ENCODE measurements at regions not wholly inside any gene's neighbourhood (a gene's known extent, or its start where the extent isn't known, plus 50 kb on each side); places are given as distances from the start of the nearest gene placed in this dataset.

DNA sequence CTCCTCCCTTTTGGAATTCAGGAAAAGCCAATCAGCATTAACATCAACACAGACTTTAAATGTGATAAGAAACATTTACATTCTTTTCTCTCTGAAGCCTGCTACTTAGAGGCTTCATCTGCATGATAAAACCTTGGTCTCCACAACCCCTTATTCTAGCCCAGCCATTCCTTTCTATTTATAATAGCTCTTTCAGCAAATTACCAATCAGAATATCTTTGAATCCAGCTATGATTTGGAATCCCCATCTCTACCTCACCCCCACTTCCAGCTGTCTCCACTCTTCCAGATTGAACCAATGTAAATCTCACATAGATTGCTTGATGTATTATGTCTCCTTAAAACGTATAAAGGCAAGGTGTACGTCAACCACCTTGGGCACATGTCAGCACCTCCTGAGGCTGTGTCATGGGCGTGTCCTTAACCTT is 139.7 kb downstream of the TUSC7 start:
- DNase-seq: no peak

DNA sequence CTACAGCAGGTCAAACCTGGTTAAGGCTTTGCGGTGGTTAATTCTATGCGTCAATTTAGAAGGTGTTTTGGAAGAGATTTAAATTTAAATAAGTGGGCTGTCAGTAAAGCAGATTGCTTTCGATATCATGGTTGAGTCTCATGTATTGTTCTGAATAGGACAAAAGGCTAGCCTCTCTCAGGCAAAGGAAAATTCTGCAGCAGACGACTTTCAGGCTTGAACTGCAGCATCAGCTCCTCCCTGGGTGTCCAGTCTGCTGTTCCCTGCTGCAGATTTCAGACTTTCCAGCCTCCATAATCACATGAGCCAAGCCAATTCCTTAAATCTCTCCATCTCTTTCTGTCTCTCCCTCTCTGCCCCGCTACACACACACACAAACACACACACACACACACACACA is 143.2 kb downstream of the TUSC7 start:
- no peak for DNase-seq

DNA sequence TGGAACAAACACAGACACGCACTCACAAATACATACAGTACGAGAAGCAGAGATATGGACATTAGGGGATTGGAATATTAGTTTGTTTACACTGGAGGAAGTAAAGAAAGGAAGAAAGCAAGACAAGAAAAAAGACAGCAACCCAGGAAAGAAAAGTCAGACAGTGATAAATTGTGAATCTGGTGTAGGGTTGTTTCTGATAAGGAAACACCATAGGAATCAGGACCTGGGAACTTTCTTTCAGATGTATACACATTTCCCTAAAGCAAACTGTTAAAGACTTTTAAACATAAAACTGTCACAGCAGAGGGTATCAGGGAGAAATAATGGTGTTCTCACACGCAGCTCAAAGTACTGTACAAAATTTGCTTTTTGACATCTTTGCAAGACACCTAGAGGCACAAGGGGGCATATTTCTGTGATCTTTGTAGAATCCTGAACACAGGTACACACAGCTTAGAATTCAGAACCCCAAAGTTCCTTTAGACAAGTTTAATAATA is 153.7 kb downstream of the TUSC7 start:
- no peak for DNase-seq

DNA sequence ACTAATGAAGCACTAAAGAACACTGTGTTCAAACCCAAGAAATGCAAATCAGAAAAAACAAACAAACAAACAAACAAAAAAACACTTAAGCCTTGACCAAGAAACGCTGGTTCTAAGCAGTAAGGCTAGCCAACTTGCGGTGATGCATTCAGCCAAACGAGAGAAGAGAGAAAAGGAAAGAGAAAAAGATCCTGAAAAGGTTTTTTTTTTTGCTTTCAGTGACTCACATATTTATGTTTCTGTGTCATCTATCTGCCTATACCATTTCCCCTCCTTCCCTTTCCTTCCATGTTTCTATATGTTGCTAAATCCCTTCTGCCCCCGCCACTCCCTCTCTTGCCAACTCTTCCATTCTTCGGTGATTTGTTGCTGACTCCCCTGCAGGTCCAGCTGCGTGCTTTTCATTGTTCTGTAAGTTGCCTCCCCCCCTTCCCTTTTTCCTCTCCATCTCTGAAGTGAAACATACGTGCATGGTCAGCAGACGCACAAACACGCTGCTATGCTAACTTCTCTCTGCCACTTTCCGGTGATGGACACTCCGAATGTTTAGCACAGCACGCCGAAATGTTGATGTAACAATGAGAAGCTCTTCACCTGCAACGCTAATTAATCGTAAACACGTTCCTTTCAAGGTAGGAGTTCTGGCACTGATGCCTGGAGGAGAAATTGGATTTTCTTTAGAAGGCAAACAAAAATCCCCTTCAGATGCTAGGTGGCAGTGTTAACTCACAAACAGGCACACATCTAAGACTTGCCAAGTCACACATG is 154.4 kb downstream of the TUSC7 start:
- DNase-seq: no peak

DNA sequence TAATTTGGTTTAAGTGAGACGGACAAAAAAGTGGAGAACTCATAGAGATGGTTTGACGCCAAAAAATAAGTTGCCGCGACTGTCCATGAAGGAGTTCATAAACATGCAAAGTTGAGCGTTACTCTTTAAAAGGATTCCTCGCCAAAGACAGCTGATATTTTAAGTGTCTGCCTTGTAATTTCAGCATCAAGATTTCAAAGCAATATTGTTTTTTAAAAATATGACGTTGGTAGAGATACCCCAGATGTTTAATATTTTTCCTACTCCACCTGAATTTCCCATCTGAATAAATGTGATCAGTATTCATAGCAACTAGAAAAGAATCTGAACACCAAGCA is 155.0 kb downstream of the TUSC7 start:
- no peak for DNase-seq

DNA sequence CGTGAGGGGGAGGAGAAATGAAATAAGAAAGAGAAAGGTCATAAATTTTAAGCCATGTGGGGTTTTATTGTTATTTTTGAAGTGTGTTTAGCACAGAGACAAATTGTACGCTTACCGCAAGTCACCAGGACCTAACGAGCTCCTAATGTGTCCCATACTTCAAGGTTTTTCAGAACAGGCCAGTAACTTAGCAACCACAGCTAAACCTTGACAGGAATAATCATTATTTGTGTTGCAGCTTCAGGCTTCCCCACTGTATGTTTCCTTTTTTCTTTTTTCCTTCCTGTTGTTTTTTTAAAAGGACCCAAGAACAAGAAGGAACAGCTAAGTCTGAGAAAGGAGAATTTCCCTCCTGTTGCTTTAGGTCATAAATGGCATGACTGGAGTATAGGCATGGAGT is 160.8 kb downstream of the TUSC7 start:
- DNase-seq: no peak

DNA sequence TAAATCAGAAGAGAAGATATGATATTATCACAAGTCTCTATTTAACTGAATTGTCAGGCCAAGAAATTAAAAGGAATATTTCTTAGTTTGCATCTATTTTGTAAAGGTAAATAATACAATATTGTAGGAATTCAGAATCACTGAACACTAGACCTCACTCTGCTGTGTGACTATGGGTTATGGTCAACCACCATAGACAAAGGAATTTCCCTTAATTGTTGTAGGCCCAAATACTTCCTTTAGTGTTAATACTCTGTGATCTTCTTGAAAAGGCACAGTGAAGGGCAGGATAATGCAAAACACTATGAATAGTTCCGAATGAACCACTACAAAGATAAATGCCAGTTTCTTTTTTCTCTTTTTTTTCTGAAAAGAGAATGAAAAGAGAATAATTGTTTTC is 162.3 kb downstream of the TUSC7 start:
- no peak for DNase-seq

DNA sequence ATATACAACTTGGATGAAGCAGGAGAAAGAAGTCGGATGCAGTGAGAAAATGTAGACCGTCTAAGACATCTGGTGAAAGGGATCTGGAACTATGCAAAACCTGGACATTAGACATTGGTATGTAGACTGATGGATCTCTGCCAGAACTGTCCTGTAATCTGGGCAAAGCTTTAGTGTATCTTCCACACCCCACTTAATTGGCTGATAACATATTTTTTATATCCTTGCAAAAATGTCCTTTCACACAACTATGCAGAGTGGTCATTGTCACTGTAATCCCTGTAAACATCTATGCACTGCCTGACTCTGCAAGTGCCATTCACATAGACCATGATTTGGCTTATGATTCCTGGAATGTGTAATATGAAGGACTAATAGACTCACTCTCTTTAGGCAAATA is 163.1 kb downstream of the TUSC7 start:
- DNase-seq: no peak

DNA sequence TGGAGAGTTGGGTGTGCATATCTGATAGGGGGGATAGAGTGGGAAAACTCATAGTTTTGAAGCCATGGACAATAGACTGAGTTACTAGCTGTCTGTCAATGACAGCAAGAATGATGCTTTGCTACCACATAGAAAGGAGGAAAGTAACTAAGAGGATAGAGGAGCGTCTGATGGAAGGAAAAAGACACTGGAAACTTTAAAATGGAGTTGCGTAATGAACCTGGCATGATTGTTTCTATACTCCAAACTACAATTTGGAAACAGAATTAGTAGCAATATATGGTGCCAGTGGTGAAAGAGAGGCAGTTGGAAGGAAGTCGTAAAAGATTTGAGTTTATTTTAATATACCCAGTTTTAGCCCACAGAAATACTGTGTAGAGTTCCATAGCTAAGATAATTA is 163.6 kb downstream of the TUSC7 start:
- no peak for DNase-seq

DNA sequence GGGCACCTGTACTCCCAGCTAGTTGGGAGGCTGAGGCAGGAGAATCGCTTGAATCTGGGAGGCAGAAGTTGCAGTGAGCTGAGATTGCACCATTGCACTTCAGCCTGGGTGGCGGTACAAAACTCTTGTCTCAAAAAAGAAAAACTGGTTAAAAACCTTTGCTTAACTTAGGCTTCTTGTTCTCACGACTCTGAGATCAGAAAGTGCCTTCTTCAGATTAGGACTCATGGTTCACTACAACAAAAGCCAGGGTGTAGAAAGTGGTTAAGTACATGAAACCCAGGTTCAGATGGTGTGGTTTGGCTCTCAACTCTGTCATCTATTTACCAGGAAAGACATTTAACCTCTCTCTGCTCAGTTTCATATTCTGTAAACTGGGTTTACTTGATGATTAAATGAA is 168.4 kb downstream of the TUSC7 start:
- DNase-seq: no peak

DNA sequence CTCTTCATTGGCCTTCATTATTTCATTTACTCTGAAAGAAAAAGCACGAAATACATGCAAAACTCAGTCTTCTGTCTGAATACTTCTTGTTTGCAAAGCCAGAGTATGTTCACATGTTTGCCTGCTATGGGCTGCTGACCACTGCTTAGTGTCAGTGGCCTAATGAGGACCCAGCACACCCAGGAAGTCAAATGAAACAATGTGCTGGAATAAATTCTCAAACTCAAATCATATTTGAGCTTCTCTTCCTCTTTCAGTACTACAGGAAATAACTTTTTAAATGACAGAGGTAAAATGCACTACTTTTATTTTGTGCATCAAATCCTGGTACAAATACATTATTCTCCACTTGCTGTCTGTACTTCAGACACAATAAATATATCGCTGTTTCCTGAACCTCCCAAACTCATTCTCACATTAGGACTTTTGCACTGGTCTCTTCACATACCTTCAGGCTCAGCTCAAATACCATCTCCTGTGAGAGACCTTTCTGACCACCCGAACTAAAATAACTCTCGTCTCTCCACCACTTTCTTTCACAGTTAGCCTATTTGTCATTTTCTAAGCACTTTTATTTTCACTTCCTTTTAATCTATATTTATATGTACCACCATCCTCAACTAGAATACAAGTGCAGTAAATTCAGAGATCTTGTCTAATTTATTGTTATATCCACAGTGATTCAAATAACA is 176.8 kb downstream of the TUSC7 start:
- no peak for DNase-seq

DNA sequence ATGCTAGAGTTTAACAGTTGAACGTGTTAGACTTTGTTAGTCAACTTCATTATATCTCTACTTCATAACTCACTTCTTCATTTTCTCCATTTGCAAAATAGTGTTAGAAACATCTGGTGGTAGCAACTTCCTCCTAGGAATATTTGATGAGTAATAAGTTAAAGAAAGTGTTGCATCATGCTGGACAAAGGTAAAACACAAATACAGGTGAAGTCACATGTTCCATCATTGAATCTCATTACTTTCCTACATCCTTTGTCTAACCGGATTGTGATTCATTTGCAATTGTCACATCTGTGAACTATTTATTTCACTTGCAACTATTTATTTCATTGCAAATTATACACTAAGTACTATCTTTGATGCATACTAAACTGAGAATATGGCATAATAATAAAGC is 186.5 kb downstream of the TUSC7 start:
- no peak for DNase-seq

DNA sequence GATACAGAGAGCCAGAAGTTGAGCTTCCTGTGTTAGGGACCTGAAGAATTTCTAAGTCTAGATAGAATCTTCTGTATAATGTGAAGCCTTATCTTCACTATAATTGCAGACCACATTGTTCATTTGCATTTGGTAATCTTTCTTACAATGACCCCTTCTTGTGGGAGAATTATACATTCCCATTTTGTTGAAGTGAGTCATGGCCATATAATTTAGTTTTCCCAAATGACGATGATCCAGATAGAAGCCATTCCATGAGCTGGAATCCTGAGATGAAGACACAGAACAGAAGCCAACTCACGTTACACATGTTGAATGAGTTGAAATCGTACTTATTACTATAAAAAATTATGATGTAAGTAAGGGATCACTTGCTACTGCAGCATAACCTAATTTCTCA is 187.8 kb downstream of the TUSC7 start:
- DNase-seq: no peak

DNA sequence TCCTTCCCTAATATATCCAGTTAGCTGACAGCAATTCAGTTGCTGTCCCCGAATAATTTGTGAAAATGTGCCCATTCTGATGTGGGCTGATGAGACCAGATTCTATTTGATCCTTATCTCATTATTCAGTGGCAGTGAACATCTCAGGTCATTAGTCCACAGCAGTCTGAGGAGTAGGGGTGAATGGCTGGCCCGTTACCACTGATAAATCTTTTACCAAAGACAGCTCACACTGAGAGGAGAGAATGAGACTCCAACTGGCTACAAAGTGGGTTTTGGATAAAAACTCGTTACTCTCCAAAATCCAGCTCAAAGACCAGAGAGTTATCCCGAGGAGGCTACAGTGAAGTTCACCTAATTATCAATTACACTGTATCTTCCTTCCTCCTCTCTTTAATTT is 189.7 kb downstream of the TUSC7 start:
- DNase-seq: no peak

DNA sequence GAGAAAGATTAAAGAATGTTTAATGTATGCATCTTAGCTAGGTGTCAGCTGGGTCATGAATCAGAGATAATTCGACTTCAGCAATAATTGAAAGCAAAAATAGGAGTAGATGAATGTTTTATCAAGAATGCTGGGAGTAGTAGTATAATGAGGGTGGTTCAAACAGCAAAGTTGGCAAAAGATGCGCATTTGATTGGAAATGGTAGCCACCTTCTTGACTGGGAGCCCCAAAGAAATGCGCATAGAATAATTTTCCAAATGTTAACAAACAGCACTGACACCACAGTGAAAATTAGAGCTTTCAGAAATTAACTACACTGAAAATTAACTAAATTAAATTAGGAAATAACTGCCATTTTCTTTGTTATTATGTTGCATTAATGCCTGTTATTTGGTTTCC is 195.8 kb downstream of the TUSC7 start:
- no peak for DNase-seq

DNA sequence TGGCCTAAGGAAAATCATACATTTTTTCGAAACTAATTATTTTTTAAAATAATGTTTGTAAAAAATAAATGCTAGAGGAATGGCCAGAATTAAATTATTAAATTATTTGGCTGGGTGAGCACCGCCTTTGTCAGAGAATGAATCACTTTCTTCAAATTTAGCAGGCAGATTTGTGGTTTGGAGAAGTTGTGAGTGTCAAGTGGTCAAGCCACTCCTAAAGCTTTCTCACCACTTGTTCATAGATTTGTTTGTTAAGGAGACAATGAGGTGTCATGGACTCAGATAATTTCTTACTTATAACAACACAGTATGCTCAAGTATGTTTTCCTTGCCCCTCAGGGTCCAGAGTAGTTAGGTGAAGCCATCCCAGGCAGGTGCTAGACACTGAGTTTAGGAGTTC is 196.2 kb downstream of the TUSC7 start:
- DNase-seq: no peak

DNA sequence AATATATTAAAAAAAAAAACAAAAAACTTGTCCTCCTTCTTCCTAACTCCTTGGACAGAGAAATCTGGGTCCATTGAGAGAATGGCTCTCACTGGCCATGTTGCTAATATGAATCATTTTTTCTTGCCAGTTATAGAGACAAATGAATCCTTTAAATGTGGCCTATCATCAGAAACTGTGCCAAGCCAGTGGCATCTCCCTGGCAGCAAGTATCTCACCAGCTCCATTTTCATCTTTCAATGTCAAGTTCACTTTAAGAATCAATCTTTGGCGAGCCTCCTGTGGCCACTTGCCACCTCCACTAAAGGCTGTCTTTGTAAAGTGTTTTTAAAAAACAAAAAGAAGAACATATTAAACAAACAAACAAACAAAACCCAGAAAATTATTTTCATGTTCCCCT is 202.5 kb downstream of the TUSC7 start:
- no peak for DNase-seq

DNA sequence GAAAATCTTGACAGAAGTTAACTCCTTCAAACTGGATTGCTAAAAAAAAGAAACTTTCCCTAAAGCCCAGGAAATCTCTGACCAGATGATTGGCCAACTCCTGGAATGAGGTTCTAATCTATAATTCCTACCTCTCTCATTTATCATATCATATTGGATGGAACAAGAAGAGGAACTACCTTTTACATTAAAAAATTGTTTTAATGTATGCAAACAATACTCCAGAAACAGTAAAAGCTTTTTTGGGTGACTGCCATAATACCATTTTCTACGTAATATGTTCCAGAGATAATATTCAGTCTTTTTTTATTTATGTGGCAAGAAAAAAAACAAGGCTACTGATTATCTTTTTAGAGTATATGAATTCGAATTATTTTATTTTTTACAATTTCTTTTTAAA is 204.4 kb downstream of the TUSC7 start:
- DNase-seq: no peak

DNA sequence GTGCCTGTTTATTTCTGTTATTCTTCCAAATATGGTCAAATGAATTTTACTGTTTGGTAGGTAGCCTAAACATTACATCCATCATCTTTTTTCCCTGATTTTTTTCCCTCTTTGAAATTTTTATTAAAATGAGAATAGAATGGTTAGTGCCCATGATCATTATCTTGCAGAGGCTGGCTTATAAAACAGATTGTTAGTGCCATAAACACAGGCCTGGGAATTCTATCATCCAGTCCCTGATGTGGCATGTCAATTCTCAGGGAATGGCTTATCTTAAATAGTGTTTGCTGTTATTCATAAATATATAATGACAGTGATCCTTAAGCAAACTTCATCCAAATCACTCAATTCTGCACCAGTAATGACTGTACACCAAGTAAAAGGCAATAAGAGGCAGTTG is 207.3 kb downstream of the TUSC7 start:
- no peak for DNase-seq

DNA sequence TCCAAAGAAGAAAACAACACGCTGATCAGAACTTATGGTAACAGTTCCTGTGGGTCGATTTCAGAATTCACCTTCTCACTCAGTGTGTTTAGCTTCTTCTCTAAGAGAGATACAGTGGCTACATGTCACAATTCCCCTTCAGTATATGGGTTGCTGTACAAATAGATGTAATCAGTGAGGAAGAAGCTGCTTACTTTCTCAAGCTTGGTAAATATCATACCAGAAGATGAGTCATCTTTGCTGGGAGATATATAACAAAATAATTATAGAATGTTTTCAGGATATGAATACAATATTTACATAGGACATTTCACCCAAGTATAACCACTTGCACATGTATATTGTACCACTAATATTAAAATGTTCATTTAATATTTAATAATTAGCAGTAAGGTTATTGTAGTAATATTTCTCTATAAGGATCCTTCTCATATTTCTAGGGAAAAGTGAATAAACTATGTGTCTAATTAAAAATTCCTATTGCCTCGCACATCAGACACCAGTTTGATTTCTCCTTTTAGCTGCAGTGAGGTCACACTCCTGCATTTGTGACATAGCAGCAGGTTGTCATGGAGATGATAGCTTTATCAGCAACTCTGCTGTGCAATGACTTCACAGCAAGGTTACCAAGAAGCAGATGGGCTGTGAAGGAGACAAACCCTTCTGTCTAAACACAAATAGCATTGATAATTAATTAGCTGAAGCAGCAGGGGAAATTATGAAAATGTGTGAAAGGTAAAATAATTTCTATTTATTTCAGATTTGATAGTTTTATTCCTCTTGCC is 211.4 kb downstream of the TUSC7 start:
- DNase-seq: no peak

DNA sequence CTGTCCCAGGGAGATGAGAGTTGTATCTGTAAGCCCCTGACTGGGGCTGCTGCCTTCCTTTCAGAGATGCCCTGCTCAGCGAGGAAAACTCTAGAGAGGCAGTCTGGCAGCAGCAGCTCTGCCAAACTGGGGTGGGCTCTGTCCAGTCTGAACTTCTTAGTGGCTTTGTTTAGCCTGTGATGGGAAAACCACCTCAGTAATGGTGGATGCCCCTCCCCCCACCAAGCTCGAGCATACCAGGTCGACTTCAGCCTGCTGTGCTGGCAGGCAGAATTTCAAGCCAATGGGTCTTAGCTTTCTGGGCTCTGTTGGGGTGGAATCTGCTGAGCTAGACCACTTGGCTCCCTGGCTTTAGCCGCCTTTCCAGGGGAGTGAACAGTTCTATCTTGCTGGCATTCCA is 218.3 kb downstream of the TUSC7 start:
- no peak for DNase-seq

DNA sequence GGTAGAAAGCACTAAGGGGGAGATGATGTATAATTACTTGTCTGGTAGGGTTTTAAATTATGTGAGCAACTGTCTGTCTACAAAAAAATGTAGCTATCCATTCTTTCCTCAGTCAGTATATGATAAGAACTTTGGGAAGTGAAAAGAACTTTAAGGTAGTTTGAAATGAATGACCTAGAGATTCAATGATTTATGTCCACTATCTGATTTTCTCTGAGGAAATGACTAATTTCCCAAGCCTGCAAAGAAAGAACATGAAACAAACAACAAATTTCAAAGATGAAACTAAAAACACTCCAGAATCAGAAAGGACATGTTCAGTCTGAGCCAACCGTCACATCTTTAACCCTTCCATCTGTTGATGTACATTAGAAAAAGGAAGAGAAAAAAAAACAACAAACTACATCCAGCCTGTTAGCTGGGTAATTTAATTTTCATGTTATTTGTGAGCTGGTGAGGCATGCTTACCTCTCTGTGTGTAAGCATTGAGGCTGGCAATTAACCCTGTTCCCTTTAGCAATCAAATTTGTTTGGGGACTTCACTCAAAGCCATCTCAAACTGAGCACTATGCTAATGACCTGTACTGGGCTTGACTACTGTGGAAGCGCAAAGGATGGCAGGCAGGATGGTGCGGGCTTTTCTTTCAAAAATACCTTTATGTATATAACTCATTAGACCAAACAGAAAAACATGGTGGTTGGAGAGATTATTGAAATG is 220.1 kb downstream of the TUSC7 start:
- DNase-seq: no peak

DNA sequence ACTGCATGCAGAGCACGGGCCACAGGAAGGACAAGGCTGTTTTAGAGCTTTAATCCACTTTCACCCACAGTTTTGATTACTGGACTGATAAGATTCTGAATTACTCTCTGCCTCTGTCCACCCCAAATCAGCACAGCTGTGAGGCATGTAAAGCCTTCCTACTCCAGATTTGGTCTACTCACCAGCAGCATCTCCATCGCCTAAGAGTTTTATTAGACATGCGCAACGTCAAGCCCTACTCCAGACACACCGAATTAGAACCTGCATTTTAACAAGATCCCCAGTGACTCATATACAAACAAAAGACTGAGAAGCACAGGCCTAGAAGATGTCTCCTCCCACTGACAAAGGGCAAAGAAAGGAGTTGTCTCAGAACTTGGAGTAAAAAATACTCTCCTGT is 221.2 kb downstream of the TUSC7 start:
- DNase-seq: no peak
